ENCODE measurements at regions not wholly inside any gene's neighbourhood (a gene's known extent, or its start where the extent isn't known, plus 50 kb on each side); places are given as distances from the start of the nearest gene placed in this dataset.

DNA sequence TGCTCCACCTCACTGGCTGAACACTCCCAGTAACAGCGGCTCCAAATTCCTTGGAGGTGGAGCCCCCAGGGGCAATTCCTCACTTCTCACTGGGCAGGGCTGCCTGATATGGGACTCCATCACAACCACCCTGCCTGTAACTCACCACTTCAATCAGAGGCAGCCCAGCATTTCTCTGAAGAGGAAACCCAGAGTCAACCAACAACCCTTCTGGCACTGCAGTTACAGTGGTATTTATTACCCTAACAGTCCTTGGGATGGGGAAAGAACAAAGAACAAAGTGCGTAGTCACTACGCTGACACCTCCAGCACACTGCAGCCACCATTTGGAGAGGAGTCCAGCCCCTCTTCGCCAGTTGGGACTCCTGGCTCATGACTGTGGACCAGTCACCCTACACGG, 85.7 kb upstream of the GALNT13 start:
- no peaks in the 10 kb centered on the region for H3K4me1 Mint-ChIP-seq (ENCODE audit: low read depth)
- H3K9me3 Mint-ChIP-seq, result peaks cover 9% of the 10 kb centered on the region
- TF ChIP-seq, protein P1, sequence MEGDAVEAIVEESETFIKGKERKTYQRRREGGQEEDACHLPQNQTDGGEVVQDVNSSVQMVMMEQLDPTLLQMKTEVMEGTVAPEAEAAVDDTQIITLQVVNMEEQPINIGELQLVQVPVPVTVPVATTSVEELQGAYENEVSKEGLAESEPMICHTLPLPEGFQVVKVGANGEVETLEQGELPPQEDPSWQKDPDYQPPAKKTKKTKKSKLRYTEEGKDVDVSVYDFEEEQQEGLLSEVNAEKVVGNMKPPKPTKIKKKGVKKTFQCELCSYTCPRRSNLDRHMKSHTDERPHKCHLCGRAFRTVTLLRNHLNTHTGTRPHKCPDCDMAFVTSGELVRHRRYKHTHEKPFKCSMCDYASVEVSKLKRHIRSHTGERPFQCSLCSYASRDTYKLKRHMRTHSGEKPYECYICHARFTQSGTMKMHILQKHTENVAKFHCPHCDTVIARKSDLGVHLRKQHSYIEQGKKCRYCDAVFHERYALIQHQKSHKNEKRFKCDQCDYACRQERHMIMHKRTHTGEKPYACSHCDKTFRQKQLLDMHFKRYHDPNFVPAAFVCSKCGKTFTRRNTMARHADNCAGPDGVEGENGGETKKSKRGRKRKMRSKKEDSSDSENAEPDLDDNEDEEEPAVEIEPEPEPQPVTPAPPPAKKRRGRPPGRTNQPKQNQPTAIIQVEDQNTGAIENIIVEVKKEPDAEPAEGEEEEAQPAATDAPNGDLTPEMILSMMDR (IDR thresholded peaks at IDR 0.05), result no peak
- intact Hi-C loops (cut with micrococcal nuclease), result no loop called here
- CTCF ChIA-PET, result no interaction called here
- no peaks in the 10 kb centered on the region for H3K36me3 Mint-ChIP-seq (ENCODE audit: low read depth)
- ATAC-seq (no peak), DNase-seq (no peak)
- POLR2A ChIA-PET, result no interaction called here
- no peak overlapping the region for H3K27ac Mint-ChIP-seq
- no peaks in the 10 kb centered on the region for H3K27me3 Mint-ChIP-seq
- no peak overlapping the region for H3K4me3 Mint-ChIP-seq

DNA sequence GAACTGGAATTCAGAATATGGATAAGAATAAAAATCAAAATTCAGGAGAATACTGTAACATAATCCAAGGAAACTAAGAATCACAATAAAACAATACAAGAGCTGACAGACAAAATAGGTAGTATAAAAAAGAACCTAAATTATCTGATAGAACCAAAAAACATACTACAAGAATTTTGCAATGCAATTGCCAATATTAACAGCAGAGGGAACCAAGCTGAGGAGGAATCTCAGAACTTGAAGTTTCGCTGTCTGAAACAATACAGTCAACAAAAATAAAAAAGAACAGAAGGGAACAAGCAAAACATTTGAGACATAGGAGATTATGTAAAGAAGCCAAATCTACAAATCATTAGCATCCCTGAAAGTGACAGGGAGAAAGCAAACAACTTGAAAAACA, 84.1 kb upstream of the GALNT13 start:
- CTCF ChIA-PET, result no interaction called here
- intact Hi-C loops (cut with micrococcal nuclease), result no loop called here
- H3K27ac Mint-ChIP-seq, result no peak overlapping the region
- no peak for ATAC-seq
- H3K27me3 Mint-ChIP-seq, result no peaks in the 10 kb centered on the region
- H3K9me3 Mint-ChIP-seq, result peaks cover 8% of the 10 kb centered on the region
- no peak for DNase-seq
- TF ChIP-seq, protein P1 (IDR thresholded peaks at IDR 0.05), result no peak
- no peaks in the 10 kb centered on the region for H3K36me3 Mint-ChIP-seq (ENCODE audit: low read depth)
- H3K4me3 Mint-ChIP-seq, result no peak overlapping the region
- POLR2A ChIA-PET, result no interaction called here
- no peaks in the 10 kb centered on the region for H3K4me1 Mint-ChIP-seq (ENCODE audit: low read depth)

DNA sequence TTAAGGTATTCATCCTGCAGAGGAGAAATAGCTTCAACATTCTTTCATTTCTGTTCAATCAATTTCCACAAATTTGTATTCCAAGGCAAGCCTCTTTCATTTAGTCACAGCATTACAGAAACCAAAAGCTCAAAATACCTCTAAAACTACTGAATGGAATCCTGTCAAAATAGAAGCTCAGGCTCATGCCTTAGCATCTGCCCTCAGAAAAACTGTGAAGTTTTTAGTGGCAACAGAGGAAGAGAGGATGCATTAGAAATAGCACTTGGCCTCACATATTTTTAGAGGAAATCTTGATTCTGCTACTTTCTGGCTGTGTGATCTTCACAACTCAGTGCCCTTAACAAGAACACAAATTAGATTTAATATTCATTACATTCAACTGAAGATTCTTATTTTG, 69.1 kb upstream of the GALNT13 start:
- DNase-seq (no peak), ATAC-seq (no peak)
- Mint-ChIP-seq H3K9me3 (no peaks in the 10 kb centered on the region), H3K27ac (no peak overlapping the region), H3K27me3 (no peaks in the 10 kb centered on the region), H3K36me3 (ENCODE audit: low read depth) (no peaks in the 10 kb centered on the region), H3K4me1 (ENCODE audit: low read depth) (no peaks in the 10 kb centered on the region), H3K4me3 (no peak overlapping the region)
- TF ChIP-seq, protein P1 (IDR thresholded peaks at IDR 0.05), result no peak
- CTCF ChIA-PET, result no interaction called here
- POLR2A ChIA-PET, result no interaction called here
- intact Hi-C loops (cut with micrococcal nuclease), result no loop called here

DNA sequence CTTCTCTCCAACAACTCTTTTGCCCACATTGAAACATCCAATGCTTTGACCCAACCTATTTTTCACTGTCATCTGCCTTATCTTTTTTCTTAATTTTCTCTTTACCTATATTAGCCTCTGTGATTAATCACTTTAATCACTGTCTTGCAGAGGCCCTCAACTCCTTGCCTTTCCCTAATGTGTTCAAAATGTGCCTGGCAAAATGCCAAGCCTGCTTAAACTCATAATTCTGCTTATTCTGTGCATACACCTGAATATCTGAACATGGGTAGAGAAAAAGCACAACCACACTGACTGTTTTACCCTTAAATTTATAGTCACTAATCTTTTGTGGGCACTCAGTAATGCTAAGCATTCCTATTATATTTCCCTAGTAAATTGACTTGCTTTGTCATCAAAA, 63.0 kb upstream of the GALNT13 start:
- DNase-seq (no peak), ATAC-seq (no peak)
- intact Hi-C loops (cut with micrococcal nuclease), result no loop called here
- Mint-ChIP-seq H3K36me3 (ENCODE audit: low read depth) (no peaks in the 10 kb centered on the region), H3K27ac (no peak overlapping the region), H3K9me3 (no peaks in the 10 kb centered on the region), H3K4me3 (no peak overlapping the region), H3K4me1 (ENCODE audit: low read depth) (no peaks in the 10 kb centered on the region), H3K27me3 (no peaks in the 10 kb centered on the region)
- ChIA-PET CTCF (interaction anchor here (1.3 kb wide), 1 partner anchor 13 kb away, joined by 4 read pairs; no protein-coding TSS in a partner anchor), POLR2A (no interaction called here)
- TF ChIP-seq, protein P1 (IDR thresholded peaks at IDR 0.05), result no peak

DNA sequence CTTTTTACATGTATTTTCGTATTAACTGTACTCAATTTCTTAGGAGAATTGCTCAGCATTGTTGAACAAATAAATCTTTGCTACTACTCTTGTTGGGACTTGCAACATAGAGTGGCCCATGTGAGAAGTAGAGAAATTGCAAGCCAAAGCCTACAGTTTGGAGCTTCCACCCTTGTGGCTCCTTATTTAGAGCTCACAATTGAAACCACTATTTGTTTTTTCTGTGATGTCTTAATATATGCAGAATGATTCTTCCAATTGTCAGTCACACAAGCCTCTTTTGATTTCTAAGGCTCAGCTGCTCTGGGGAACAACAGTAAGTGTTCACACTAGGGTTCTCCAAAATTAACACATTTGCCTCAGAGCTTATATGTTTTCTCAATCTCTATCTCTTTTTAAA, 60.2 kb upstream of the GALNT13 start:
- DNase-seq, result no peak
- TF ChIP-seq, protein P1 (IDR thresholded peaks at IDR 0.05), result no peak

More for the DNA sequence above, 60.2 kb upstream of the GALNT13 start:
- Mint-ChIP-seq H3K27ac (no peak overlapping the region), H3K4me1 (ENCODE audit: low read depth) (no peaks in the 10 kb centered on the region), H3K4me3 (no peak overlapping the region), H3K36me3 (ENCODE audit: low read depth) (no peaks in the 10 kb centered on the region), H3K27me3 (no peaks in the 10 kb centered on the region), H3K9me3 (no peaks in the 10 kb centered on the region)
- intact Hi-C loops (cut with micrococcal nuclease), result no loop called here
- CTCF ChIA-PET, result no interaction called here
- no peak for ATAC-seq
- POLR2A ChIA-PET, result no interaction called here
